ENCODE measurements at regions not wholly inside any gene's neighbourhood (a gene's known extent, or its start where the extent isn't known, plus 50 kb on each side); places are given as distances from the start of the nearest gene placed in this dataset.
"Not testable (repeated sequence)": the region's sequence is repeated elsewhere in the genome, so short reads cannot be mapped to it uniquely, and the experiment has no call there.

DNA sequence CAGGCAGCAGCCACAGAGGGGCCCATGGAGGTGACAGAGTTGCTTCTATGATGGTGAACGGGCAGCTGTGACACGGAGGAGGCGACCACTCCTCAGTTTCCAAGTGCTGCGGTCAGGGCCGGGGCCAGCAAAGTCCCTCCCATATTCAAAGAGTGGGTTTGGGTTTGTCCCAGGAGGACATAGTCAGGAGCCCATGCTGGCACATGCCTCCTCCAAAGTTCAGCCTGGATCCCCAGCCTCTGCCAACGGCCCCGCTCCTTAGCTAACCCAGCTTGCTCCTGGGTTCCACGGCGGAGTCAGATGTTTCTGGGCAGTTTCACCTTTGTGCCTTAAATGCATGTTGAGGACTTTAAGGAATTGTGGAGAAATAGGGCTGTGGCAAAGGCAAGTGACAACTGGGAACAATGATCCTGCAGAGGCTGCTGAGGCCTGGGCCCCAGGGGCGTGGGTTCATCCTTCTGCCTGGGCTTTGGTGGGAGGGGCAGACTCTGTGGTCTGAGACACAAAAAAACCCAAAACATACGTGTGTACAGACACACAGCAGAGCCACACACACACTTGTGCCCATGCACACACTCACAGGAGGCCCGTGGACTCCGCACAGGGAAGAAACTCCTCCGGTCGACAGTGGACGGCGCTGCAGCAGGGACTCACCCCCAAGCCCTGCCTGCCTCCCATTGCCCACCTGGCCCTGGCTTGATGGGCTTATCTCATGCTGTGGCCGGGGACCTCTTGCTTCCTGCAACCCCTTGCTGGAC lies 399.4 kb downstream of the TMEM121 start:
- ATAC-seq (ENCODE audit: insufficient number of reproducible peaks, low FRiP score, low read depth) = no peak
- H3K36me3 ChIP-seq = no peaks in the 10 kb centered on the region
- H3K27me3 ChIP-seq (replicated peaks; ENCODE audit: insufficient read depth) = no peaks in the 10 kb centered on the region
- H3K4me3 ChIP-seq = no peak overlapping the region
- H3K9me3 ChIP-seq = no peaks in the 10 kb centered on the region
- H3K4me1 ChIP-seq (ENCODE audit: control insufficient read depth in 1 of 2, low read depth in 2 of 2) = no peaks in the 10 kb centered on the region
- no peak overlapping the region for H3K27ac ChIP-seq
- TF ChIP-seq, protein P1, sequence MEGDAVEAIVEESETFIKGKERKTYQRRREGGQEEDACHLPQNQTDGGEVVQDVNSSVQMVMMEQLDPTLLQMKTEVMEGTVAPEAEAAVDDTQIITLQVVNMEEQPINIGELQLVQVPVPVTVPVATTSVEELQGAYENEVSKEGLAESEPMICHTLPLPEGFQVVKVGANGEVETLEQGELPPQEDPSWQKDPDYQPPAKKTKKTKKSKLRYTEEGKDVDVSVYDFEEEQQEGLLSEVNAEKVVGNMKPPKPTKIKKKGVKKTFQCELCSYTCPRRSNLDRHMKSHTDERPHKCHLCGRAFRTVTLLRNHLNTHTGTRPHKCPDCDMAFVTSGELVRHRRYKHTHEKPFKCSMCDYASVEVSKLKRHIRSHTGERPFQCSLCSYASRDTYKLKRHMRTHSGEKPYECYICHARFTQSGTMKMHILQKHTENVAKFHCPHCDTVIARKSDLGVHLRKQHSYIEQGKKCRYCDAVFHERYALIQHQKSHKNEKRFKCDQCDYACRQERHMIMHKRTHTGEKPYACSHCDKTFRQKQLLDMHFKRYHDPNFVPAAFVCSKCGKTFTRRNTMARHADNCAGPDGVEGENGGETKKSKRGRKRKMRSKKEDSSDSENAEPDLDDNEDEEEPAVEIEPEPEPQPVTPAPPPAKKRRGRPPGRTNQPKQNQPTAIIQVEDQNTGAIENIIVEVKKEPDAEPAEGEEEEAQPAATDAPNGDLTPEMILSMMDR (IDR thresholded peaks at IDR 0.05) = no peak
- DNase-seq (ENCODE audit: low spot score) = no peak

DNA sequence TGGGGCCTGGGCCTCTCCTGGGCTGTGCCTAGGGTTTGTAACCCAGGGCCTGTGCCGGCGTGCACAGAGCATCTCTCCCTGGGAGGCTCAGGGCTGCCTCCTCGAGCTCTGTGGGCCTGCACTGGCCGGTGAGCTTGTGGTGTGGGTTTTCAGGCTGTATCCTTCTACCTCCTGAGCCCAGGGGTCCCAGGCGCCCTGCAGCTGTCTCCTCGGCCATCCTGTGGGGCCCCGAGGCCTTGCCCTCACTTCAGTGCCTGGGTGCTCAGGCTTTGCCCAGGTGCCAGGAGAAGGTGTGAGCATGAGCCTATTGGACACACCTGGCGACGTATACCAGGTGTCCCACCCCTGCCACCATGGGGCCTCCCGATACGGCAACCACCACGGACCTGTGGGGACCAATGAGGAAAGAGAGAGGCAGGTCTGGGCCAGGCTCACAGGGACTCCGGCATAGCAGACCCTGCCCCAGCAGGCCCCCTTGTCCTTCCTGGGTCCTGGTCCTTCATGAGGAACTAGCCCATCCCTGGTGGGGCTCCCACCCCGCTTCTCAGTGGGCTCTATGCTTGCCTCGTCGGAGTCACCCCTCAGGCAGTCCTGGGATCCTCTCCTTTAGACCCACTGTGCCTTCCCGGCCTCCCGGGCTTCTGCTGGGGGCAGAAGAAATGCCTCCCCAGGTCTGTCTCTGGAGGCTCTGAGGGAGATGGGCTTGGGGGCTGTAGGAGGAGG lies 400.2 kb downstream of the TMEM121 start:
- TF ChIP-seq, protein P1 (IDR thresholded peaks at IDR 0.05) = no peak
- Histone ChIP-seq H3K9me3 (no peaks in the 10 kb centered on the region), H3K4me1 (ENCODE audit: control insufficient read depth in 1 of 2, low read depth in 2 of 2) (no peaks in the 10 kb centered on the region), H3K4me3 (no peak overlapping the region), H3K27ac (no peak overlapping the region), H3K36me3 (no peaks in the 10 kb centered on the region), H3K27me3 (replicated peaks; ENCODE audit: insufficient read depth) (no peaks in the 10 kb centered on the region)
- ATAC-seq (ENCODE audit: insufficient number of reproducible peaks, low FRiP score, low read depth) (no peak), DNase-seq (ENCODE audit: low spot score) (no peak)

DNA sequence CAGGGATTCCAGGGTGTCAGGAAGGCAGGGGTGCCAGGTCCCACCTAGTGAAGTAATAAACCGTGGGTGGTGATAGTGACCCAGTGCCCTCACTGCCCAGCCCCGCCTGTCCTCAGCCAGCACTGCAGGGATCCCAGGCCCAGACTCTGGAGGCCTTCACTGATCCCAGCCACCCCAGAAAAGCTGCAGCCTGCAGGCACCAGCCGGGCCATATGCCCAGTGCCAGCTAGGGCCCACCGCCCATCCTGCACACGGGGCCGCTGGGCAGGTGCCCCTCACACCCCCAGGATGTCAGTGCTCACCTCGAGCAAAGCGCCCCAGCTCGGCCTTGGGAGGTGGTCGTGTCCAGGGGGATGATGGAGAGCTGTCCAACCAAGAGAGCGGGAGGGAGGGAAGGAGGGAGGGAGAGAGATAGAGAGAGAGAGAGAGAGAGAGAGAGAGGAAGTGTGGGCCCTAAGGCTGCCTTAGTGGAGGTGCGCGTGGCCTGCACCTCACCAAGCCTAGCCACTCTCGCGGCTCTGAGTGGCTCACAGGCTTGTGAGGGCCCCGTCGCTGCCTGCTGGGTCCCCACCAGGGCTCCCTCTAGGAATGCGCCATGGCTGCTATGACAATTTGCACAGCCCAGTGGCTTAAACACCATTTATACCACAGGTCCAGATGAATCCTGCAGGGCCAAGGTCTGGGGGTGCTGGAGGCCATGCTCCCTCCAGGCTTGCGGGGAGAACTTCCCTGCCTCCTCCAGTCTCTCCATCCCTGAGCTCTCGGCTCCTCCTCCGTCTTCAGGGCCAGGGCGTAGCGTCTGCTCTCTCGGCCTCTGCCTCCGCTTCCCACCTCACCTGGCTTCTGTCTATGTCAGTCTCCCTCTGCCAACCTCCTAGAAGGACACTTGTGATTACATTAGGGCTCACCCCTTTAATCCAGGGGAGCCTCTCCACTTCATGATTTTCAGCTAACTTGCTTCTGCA lies 401.0 kb downstream of the TMEM121 start:
- no peak for DNase-seq (ENCODE audit: low spot score)
- H3K4me1 ChIP-seq (ENCODE audit: control insufficient read depth in 1 of 2, low read depth in 2 of 2) = no peaks in the 10 kb centered on the region

DNA sequence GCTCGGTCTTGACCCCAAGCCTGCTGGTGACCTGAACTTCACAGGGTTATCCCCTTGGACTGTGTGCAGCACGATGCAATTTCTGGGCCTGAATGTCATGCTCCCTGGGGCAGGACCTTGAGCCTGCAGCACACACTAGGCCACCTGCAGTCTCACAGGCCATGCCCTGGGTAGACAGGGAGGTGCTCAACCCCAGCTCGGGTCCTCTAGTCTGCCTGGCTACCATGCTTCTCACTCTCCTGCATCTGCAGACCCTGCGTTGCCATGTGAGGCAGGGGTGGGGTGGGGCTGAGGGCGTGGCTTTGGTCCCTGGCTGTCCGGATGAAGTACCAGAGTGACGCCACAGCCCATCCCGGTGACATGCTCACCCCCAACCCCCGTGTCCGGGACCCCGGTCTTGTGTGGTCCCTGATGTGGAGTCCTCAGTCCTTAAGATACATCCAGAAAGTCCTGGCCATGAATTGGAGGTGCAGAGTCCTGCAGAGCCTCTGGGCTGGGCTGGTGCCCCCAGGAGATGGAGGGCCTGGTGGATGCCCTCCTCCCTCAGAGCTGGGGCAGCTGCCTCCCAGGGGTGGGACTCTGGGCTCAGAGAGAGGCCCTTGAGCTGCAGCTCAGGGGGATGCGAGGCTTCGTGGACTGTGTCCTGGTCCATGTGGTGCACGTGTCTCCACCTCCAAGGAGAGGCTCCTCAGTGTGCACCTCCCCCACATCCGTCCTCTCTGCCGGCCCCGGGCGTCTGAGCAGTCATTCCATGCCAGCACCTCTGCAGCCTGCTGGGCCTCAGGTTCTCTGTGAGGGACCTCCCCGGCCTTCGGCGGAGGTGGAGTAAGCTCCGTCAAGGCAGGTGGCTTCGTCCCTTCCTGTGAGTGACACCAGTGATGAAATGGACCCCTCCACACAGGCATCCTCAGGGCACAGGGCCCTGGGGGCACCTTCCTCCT lies 402.1 kb downstream of the TMEM121 start:
- not testable (repeated sequence) for H3K27me3 ChIP-seq (replicated peaks; ENCODE audit: insufficient read depth); H3K9me3 ChIP-seq; DNase-seq (ENCODE audit: low spot score); H3K27ac ChIP-seq; H3K4me3 ChIP-seq; ATAC-seq (ENCODE audit: insufficient number of reproducible peaks, low FRiP score, low read depth); H3K36me3 ChIP-seq; H3K4me1 ChIP-seq (ENCODE audit: control insufficient read depth in 1 of 2, low read depth in 2 of 2)

More for the DNA sequence above, 401.0 kb downstream of the TMEM121 start:
- Histone ChIP-seq H3K36me3 (no peaks in the 10 kb centered on the region), H3K4me3 (no peak overlapping the region), H3K27ac (no peak overlapping the region), H3K27me3 (replicated peaks; ENCODE audit: insufficient read depth) (no peaks in the 10 kb centered on the region), H3K9me3 (no peaks in the 10 kb centered on the region)
- no peak for ATAC-seq (ENCODE audit: insufficient number of reproducible peaks, low FRiP score, low read depth)
- TF ChIP-seq, protein P1 (IDR thresholded peaks at IDR 0.05) = no peak
